ENCODE measurements at regions not wholly inside any gene's neighbourhood (a gene's known extent, or its start where the extent isn't known, plus 50 kb on each side); places are given as distances from the start of the nearest gene placed in this dataset.
"Not testable (repeated sequence)": the region's sequence is repeated elsewhere in the genome, so short reads cannot be mapped to it uniquely, and the experiment has no call there.

- DNase-seq (ENCODE audit: low spot score) = no peak
Observed at GRCh38 chr3:5505163-5505562, 317.7 kb downstream of the EDEM1 start.

DNA sequence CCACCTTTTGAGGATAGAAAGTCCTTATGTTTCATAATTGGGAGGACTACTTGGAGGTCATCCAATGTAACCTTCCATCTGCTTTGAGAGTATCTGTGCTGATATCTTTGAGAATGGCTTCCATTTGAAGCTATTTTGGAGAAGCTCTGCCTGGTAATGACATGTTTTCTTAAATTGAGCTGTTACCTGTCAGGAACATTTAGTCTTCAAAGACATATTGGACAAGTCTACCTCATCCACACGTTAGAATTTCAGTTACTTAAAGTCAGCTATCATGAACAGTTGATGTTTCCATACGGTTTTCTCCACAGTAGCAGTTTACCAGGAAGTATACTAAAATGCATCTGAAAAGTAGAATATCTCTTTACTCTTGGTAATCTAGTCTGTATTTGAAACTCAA lies 318.5 kb downstream of the EDEM1 start:
- in situ Hi-C loops (cut with HindIII; ENCODE audit: low sequenced_read_pairs) = no loop called here

More at GRCh38 chr3:5505163-5505562, 317.7 kb downstream of the EDEM1 start:
- in situ Hi-C loops (cut with HindIII; ENCODE audit: low sequenced_read_pairs) = no loop called here

GRCh38 chr3:5508860-5509259 lies 321.4 kb downstream of the EDEM1 start:
- in situ Hi-C loops (cut with HindIII; ENCODE audit: low sequenced_read_pairs); DNase-seq (ENCODE audit: low spot score): not testable (repeated sequence)

More for the DNA sequence above, 318.5 kb downstream of the EDEM1 start:
- no peak for DNase-seq (ENCODE audit: low spot score)

GRCh38 chr3:5510300-5510699 lies 322.8 kb downstream of the EDEM1 start:
- in situ Hi-C loops (cut with HindIII; ENCODE audit: low sequenced_read_pairs) = no loop called here
- DNase-seq (ENCODE audit: low spot score) = no peak

- in situ Hi-C loops (cut with HindIII; ENCODE audit: low sequenced_read_pairs) = no loop called here
- no peak for DNase-seq (ENCODE audit: low spot score)
Observed at GRCh38 chr3:5517921-5518320, 330.4 kb downstream of the EDEM1 start.

- in situ Hi-C loops (cut with HindIII; ENCODE audit: low sequenced_read_pairs) = no loop called here
- DNase-seq (ENCODE audit: low spot score) = no peak
Observed at GRCh38 chr3:5520237-5520636, 332.7 kb downstream of the EDEM1 start.

DNA sequence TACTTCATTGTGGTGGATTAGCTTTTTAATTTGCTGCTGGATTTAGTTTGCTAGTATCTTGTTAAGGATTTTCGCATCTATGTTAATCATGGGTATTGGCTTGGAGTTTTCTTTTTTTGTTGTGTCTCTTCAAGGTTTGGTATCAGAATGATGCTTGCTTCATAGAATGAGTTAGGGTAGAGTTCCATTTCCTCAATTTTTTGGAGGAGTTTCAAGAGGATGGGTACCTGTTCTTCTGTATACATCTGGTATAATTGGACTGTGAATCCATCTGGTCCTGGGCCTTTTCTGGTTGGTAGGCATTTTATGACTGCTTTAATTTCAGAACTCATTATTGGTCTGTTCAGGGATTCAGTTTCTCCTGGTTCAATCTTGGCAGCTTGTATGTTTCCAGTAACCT lies 335.6 kb downstream of the EDEM1 start:
- no peak for DNase-seq (ENCODE audit: low spot score)
- in situ Hi-C loops (cut with HindIII; ENCODE audit: low sequenced_read_pairs) = no loop called here

- no peak for DNase-seq (ENCODE audit: low spot score)
- in situ Hi-C loops (cut with HindIII; ENCODE audit: low sequenced_read_pairs) = no loop called here
Observed at GRCh38 chr3:5531039-5531438, 343.5 kb downstream of the EDEM1 start.

GRCh38 chr3:5531741-5532290 lies 344.3 kb downstream of the EDEM1 start:
- in situ Hi-C loops (cut with HindIII; ENCODE audit: low sequenced_read_pairs) = no loop called here

DNA sequence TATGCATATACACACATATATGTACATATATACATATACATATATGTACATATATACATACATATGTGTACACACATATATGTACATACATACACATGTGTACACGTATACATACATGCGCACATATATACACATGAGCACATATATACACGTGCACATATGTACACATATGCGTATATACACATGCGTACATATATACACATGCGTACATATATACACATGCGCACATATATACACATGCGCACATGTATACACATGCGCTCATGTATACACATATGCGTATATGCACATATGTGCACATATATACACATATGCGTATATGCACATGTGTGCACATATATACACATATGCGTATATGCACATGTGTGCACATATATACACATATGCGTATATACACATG lies 353.0 kb downstream of the EDEM1 start:
- in situ Hi-C loops (cut with HindIII; ENCODE audit: low sequenced_read_pairs) = no loop called here
- DNase-seq (ENCODE audit: low spot score) = no peak

More at GRCh38 chr3:5531741-5532290, 344.3 kb downstream of the EDEM1 start:
- no peak for DNase-seq (ENCODE audit: low spot score)

GRCh38 chr3:5542472-5542871 lies 355.0 kb downstream of the EDEM1 start:
- in situ Hi-C loops (cut with HindIII; ENCODE audit: low sequenced_read_pairs) = no loop called here
- no peak for DNase-seq (ENCODE audit: low spot score)

- in situ Hi-C loops (cut with HindIII; ENCODE audit: low sequenced_read_pairs) = no loop called here
- DNase-seq (ENCODE audit: low spot score) = no peak
Observed at GRCh38 chr3:5543047-5543446, 355.5 kb downstream of the EDEM1 start.

GRCh38 chr3:5545719-5546118 lies 358.2 kb downstream of the EDEM1 start:
- in situ Hi-C loops (cut with HindIII; ENCODE audit: low sequenced_read_pairs) = no loop called here
- DNase-seq (ENCODE audit: low spot score) = no peak

DNA sequence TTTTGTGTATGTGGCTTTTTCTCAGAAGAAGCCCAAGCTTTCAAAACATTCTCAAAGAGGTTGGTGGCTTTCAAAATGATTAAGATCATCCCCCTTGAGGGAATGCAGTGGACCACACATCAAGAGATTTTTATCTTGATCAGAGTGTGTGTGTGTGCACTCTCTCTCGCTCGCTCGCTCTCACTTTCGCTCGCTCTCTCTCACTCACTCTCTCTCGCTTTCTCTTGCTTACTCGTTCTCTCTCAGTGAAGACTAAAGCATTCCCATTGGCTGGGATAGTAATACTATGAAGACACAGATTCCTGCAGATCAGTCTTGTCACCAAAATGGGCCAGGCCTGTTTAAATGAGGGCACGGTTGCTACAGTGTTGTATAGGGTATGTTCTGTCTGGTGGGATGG lies 365.7 kb downstream of the EDEM1 start:
- no peak for DNase-seq (ENCODE audit: low spot score)
- in situ Hi-C loops (cut with HindIII; ENCODE audit: low sequenced_read_pairs) = no loop called here

GRCh38 chr3:5554245-5554747 lies 366.8 kb downstream of the EDEM1 start:
- no peak for DNase-seq (ENCODE audit: low spot score)
- in situ Hi-C loops (cut with HindIII; ENCODE audit: low sequenced_read_pairs) = no loop called here

DNA sequence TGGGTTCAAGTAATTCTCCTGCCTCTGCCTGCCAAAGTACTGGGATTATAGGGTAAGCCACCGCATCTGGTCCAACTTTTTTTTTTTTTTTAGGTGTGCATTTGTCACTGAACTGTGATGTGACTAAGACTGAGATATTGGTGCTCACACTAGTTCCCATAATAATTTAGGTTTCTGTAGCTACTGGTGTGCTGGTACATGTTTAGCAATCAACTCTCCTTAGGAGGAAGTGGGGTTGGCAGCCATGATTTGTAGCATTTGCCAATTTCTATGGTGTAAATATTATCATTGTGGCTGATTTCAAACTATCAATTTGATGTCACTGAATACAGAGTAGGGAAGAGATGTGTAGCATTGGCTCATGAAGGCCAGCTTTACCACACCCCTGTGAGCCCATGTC lies 372.7 kb downstream of the EDEM1 start:
- no peak for DNase-seq (ENCODE audit: low spot score)
- in situ Hi-C loops (cut with HindIII; ENCODE audit: low sequenced_read_pairs) = no loop called here

GRCh38 chr3:5563537-5564277 lies 376.2 kb downstream of the EDEM1 start:
- no peak for DNase-seq (ENCODE audit: low spot score)
- in situ Hi-C loops (cut with HindIII; ENCODE audit: low sequenced_read_pairs) = no loop called here

GRCh38 chr3:5564278-5564666 lies 376.8 kb downstream of the EDEM1 start:
- DNase-seq (ENCODE audit: low spot score) = no peak
- in situ Hi-C loops (cut with HindIII; ENCODE audit: low sequenced_read_pairs) = no loop called here

GRCh38 chr3:5565026-5565425 lies 377.5 kb downstream of the EDEM1 start:
- in situ Hi-C loops (cut with HindIII; ENCODE audit: low sequenced_read_pairs) = no loop called here
- no peak for DNase-seq (ENCODE audit: low spot score)

GRCh38 chr3:5567113-5567512 lies 379.6 kb downstream of the EDEM1 start:
- no peak for DNase-seq (ENCODE audit: low spot score)
- in situ Hi-C loops (cut with HindIII; ENCODE audit: low sequenced_read_pairs) = no loop called here

- in situ Hi-C loops (cut with HindIII; ENCODE audit: low sequenced_read_pairs) = no loop called here
- no peak for DNase-seq (ENCODE audit: low spot score)
Observed at GRCh38 chr3:5568451-5568850, 380.9 kb downstream of the EDEM1 start.

Data from G401 (cell line).